GM21526 (cell line): ENCODE measurements at regions not wholly inside any gene's neighbourhood (a gene's known extent, or its start where the extent isn't known, plus 50 kb on each side); places are given as distances from the start of the nearest gene placed in this dataset.
"Not testable (repeated sequence)": the region's sequence is repeated elsewhere in the genome, so short reads cannot be mapped to it uniquely, and the experiment has no call there.

Experiments used
- ATAC-seq: cut with Tn5 transposase; IDR thresholded peaks from one replicate; pipeline ENCODE4 v1.9.1; 2021; ENCODE audit warnings: moderate library complexity; ENCODE audit not compliant: unreplicated experiment, low FRiP score

DNA sequence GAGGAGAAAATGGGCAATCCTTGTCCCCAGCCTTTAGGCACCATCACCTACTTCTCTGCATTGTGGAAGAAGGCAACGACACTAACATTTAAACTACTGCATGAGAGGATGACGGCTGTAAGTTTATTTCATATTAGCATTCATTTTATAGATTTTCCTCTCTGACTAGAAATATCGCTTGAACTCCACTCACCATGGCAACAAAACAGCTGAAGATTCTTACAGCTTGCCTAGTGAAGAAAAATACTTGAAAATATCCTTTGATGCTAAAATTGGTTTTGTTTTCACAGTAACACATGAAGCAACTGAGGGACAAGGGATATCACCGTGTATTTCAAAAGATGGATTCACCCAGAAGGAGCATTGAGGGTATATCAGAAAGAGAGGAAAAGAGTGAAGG lies 284.3 kb downstream of the LIG4 start:
- ATAC-seq: no peak

GRCh38 chr13:107928762-107929161 lies 286.6 kb downstream of the LIG4 start:
- no peak for ATAC-seq

- no peak for ATAC-seq
Observed at GRCh38 chr13:107927557-107927956, 287.8 kb downstream of the LIG4 start.

GRCh38 chr13:107926515-107926914 lies 288.8 kb downstream of the LIG4 start:
- ATAC-seq: not testable (repeated sequence)

GRCh38 chr13:107916902-107917301 lies 298.4 kb downstream of the LIG4 start:
- not testable (repeated sequence) for ATAC-seq

DNA sequence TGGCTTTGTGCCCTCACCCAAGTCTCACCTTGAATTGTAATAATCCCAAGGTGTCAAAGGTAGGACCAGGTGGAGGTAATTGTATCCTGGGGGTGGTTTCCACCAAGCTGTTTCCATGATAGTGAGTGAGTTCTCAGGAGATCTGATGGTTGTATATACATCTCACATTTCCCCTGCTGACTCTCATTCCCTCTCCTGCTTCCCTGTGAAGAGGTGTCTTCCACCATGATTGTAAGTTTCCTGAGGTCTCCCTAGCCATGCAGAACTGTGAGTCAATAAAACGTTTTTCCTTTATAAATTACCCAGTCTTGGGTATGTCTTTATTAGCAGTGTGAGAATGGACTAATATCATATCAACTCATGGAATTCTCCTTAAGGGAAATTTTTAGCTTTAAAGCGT lies 302.6 kb downstream of the LIG4 start:
- ATAC-seq: no peak

DNA sequence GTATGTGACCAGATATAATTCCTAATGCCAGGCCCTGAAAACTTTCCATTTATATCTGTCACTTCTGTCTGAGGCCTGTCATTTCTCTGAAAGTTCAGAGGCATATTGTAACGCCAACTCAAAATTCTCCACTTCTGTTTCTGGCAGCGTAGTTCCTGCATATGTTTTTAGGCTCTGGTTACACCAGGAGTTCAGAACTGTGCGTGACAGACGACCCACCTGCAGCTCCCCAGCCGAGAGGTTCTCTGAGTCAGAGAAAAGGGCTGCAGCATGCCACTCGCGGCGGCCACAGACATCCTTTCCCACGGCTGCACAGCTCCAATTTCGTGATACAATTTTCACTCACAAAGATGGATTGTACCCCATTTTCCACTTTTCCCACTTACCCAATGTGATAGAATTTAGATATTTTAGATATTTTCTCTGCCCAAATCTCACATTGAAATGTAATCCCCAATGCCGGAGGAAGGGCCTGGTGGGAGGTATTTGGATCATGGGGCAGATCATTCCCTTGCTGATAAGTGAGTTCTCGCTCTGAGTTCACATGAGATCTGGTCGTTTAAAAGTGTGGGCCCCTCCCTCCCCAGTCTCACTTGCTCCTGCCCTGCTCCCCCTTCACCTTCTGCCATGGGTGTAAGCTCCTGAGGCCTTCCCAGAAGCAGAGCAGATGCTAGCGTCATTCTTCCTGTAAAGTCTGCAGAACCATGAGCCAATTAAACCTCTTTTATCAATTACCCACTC lies 308.1 kb downstream of the LIG4 start:
- no peak for ATAC-seq

GRCh38 chr13:107906131-107906530 lies 309.2 kb downstream of the LIG4 start:
- ATAC-seq: no peak

- ATAC-seq: no peak
Observed at GRCh38 chr13:107901996-107902562, 313.3 kb downstream of the LIG4 start.

DNA sequence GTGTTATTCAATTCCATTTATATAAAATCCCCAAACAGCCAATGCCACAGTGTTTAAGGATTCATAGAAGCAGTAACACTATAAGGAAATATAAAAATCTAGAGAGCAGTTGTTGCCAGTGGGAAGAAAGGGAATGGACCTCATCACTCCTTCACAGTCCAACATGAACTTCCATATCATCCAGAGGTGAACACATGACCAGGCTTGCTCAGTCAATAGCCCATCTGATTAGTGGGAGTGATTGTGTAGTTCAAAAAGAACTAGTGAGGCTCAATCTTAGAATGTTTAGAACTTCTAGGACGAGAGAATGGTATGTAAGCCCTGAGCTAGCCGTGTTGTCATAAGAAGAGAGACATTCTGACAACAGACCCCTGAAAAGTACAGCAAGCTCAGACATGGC lies 314.1 kb downstream of the LIG4 start:
- no peak for ATAC-seq

DNA sequence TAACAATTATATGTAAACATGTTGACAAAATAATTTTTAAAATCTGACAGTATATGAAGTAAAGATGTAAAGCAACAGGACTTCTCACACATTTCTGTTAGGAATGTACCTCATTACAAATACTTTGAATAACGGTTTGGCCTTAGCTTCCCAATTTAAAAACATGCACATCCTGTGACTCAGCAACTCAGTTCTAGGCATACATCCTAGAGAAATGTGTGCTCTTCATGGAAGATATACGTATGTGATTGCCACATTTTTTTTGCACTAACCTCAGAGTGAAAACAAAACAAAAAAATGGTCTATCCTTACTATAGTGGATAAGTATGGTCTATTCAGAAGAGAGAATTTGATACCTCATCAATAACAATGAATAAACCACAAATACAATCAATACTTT lies 314.6 kb downstream of the LIG4 start:
- no peak for ATAC-seq

DNA sequence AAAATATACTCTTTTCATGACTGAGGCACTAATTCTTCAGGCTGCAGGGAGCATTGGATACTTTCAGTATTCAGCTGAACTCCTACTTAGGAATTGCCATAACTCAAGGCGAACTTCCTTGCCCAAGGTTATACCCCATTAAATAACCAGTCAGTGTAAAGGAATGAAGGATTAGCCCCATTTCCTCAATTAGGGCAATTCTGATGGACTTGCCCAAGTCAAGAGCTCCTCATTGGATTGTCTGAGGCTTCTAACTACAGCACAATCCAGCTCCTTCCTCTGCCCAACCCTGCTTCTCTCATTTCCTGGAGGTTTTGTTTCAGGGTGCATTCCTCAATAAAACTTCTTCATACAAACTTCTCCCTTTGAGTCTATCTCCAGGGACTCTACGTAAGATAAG lies 329.2 kb downstream of the LIG4 start:
- no peak for ATAC-seq

DNA sequence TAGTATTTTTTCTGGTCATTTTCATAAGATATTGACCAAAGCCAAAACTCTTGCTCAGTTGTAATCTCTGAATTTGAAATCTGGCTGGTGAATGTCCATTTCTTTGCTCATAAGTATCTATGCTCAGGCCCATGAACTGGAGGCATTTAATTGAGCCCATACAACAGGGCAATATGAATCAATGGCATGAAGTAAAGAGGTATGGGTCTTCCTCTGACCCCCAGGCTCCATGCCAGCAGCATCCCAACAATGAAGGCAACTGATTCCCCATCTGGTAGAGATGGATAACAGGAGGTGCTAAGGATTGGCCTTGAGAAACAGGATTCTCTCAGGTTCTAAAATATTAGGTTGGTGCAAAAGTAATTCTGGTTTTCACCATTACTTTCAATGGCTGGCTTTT lies 330.8 kb downstream of the LIG4 start:
- no peak for ATAC-seq

DNA sequence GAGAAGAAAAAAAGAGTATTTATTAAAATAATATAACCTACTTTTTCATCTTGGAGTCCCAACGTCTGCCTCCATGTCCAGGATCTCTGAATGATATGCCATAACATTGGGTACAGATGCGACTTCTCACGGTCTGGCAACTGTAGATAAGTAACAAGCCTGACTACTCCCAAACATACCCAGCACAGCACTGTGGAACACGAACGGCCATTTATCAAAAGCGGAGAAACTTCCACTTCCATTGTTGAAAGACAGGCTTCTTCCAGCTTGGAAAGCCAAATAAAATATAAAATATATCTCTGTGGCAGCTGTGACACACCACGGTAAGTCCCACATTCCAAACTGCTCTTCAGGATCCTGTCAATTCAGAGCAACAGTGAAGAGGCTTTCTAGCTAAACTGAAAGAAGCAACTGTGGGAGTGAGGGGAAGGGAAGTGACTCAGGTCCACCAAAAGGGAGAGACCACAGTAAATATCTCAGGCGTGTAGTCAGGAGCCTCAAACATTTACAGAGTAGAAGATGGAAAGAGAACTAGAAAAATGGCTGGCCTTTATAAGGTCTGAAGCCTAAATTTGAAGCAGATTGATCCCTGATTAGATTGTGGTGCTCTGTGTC lies 331.7 kb downstream of the LIG4 start:
- no peak for ATAC-seq

- no peak for ATAC-seq
Observed at GRCh38 chr13:107882708-107883560, 332.4 kb downstream of the LIG4 start.

DNA sequence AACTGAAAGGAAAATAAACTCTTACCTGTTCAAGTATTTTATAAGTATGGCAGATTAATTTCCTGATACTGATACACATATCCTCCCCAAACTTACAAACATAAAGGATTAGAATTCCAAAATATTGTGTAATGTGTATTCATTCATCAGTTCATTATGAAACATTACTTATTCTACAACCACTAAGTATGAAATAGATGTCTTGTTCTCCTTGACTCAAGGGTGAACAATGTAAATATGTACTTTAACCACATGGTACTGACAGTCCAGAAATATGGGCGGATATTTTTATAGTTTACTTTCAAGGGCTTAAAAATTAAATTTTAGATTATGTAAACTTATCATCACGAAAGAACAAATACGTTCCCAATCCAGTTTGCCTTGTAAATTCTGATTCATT lies 334.0 kb downstream of the LIG4 start:
- ATAC-seq: no peak

DNA sequence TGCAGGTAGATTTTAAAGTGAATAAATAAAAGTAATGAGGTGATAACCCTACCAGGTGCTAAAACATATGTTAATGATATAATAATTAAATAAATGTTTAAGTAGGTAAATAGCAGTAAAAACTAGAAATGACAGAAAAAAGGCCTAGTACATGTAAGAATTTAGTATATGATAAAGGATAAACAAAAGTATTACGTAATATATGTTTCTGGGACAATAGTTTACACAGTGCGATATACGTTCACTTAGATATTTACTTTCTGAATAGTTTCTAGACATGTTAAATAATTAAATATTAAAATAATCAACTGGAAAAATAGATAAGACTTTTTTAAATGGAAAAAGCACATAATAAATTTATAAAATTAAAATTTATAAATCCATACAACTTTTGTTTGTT lies 340.9 kb downstream of the LIG4 start:
- no peak for ATAC-seq

GRCh38 chr13:107873926-107874325 lies 341.4 kb downstream of the LIG4 start:
- no peak for ATAC-seq

DNA sequence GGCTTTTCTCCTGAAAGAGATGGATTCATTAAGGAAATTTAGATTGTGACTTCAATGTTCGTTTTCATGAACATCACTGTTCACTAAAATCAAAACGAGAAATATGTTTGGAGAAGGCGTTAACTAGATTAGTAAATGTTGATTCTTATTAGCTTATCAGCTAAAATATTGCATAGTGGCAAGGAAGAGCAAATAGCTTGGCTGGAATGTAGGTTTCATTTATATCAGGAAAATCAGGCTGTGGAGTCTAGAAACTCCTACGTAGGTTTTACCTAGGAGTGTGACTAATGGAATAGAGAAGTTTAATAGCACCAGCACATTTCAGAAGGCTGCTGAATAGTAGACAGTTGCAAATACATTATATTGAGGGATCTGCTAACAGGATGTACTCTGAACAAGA lies 344.9 kb downstream of the LIG4 start:
- no peak for ATAC-seq

GRCh38 chr13:107867701-107868661 lies 347.4 kb downstream of the LIG4 start:
- no peak for ATAC-seq
